ENCODE measurements at regions not wholly inside any gene's neighbourhood (a gene's known extent, or its start where the extent isn't known, plus 50 kb on each side); places are given as distances from the start of the nearest gene placed in this dataset.
"Not testable (repeated sequence)": the region's sequence is repeated elsewhere in the genome, so short reads cannot be mapped to it uniquely, and the experiment has no call there.

DNA sequence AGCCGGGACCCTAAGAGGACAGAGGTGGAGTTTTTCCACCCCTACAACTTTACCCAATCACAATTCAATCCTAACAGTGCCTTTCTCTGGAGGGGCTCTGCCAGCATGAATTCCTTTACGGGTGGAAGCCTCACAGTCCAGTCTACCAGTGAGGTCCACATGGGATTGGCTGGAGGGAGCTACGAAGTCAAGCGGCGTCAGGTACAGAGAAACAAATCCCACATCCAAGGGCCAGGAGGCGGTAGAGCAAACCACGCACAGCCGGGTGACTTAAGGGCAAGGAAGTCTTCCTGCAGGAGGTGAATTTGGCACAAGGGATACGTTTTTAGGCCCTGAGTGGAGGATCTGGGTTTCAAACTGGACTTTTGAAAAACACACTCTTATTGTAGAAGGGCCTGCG is 199.6 kb downstream of the UQCRFS1 start:
- DNase-seq (ENCODE audit: low spot score), result no peak

- peak; percentile 39 for DNase-seq (ENCODE audit: low spot score)
Measured at GRCh38 chr19:29012457-29012856, 200.5 kb downstream of the UQCRFS1 start.

DNA sequence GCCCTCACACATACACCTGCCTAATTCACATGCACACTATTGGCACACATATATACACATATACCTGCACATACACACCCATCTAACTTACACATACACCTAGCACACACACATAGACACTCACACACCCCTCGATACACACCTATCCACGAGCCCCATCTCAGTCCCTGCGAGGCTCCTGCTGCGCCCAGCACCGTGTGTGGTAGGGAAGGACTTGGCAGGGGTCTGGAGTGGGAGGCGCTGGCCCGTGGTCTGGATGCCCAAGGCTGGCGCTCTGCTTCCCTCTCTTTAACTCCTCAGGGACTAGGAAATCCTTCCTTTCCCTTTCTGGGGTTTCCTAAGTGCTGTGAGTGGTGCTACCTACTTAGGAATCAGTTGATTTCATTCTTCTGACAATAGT is 202.7 kb downstream of the UQCRFS1 start:
- DNase-seq (ENCODE audit: low spot score), result peak; percentile 84

GRCh38 chr19:29006057-29006735 is 206.8 kb downstream of the UQCRFS1 start:
- no peak for DNase-seq (ENCODE audit: low spot score)

- DNase-seq (ENCODE audit: low spot score), result no peak
Measured at GRCh38 chr19:29004796-29005195, 208.2 kb downstream of the UQCRFS1 start.

GRCh38 chr19:29003641-29004409 is 209.1 kb downstream of the UQCRFS1 start:
- peak; percentile 43 for DNase-seq (ENCODE audit: low spot score)

DNA sequence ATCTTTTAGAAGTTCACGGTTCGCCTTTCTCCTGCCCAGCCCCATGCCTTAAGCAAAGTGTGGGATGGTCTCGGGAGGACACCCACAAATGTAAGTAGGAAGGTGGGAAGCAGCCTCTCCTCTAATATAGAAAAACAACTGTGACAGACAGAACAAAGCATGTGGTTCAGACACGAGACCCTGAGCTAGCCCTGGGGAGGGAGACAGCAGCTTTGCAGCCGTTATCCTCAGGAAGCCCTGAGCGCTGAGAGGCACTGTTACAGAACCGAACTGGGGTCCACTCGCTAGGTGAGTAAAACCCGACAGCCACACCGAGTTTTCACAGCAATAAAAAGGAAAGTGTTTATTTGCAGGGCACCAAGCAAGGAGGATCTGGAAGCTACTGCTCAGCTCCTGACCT is 210.6 kb downstream of the UQCRFS1 start:
- DNase-seq (ENCODE audit: low spot score), result peak; percentile 47

GRCh38 chr19:29001597-29002245 is 211.2 kb downstream of the UQCRFS1 start:
- DNase-seq (ENCODE audit: low spot score), result no peak

- DNase-seq (ENCODE audit: low spot score), result peak; percentile 71
Measured at GRCh38 chr19:29001141-29001581, 211.8 kb downstream of the UQCRFS1 start.

GRCh38 chr19:28999724-29000433 is 213.1 kb downstream of the UQCRFS1 start:
- peak; percentile 86 for DNase-seq (ENCODE audit: low spot score)

- peak; percentile 37 for DNase-seq (ENCODE audit: low spot score)
Measured at GRCh38 chr19:28998974-28999373, 214.0 kb downstream of the UQCRFS1 start.

GRCh38 chr19:28997866-28998265 is 215.1 kb downstream of the UQCRFS1 start:
- DNase-seq (ENCODE audit: low spot score), result not testable (repeated sequence)

DNA sequence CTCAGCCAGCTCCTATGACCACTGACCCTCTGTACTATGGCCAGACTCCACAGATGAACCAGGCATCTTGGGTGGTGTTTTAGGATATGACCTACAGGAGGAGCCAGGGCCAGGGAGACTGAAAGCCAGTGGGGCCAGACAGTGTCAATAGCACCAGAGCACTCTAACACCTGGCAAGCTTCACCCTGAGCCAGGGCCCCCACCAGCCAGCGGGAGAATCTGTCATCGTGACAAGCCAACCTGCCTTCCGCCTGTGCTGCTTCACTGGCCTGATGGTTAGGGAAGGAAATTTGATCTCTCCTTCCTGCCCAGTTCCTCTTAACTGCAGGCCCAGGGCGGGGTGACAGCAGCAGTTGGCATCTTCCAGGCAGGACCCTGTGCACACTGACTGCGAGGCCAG is 222.4 kb downstream of the UQCRFS1 start:
- peak; percentile 86 for DNase-seq (ENCODE audit: low spot score)

DNA sequence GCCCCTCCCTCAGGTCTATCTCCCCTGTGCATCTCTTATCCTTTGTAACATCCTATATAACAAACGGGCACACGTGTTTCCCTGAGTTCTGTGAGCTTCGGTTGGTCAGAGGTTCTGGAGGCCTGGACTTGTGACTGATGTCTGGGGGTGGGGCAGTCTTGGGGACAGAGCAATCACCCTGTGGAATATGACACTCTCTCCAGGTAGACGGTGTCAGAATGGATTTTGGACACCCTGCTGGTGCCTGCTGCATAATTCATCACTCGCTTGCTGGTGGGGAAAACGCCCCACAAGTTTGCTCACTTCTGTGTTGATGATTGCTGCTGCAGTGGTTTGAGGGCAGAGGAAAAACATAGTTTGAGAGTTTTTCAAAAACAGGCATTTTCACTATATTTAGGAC is 223.2 kb downstream of the UQCRFS1 start:
- peak; percentile 43 for DNase-seq (ENCODE audit: low spot score)

- no peak for DNase-seq (ENCODE audit: low spot score)
Measured at GRCh38 chr19:28988066-28988465, 224.9 kb downstream of the UQCRFS1 start.

DNA sequence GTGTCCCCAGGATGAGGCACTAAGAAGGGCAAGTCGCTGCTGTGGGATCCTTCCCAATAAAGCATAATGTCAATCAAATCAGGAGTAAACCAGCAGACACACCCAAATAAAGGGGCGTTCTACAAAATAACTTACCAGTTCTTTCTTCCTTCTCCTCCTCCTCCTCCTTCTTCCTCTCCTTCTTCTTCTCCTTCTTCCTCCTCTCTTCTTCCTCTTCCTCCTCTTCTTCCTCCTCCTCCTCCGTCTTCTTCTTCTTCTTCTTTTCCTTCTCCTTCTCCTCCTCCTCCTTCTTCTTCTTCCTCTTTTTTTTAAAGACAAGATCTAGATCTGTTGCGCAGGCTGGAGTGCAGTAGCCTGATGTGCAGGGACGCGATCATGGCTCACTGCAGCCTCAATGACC is 225.8 kb downstream of the UQCRFS1 start:
- no peak for DNase-seq (ENCODE audit: low spot score)

DNA sequence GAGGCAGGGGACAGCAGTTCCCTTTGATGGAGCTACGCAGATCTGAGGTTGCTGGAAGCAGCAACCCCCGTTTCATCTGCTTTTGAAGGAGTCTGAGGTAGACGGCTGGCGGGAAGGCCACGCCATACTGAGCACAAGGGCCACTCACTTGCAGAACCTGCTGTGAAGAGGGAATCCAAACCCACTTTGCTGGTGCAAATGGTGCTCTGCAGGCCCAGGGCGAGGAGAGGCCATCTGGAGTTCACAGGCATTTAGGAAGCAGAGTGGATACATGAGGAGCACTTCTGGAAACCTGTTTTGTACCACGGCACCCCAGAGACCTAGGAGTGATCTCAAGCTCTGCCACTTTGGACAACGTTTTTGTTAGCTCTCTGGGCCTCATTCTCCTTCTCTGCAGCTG is 227.8 kb downstream of the UQCRFS1 start:
- no peak for DNase-seq (ENCODE audit: low spot score)

DNA sequence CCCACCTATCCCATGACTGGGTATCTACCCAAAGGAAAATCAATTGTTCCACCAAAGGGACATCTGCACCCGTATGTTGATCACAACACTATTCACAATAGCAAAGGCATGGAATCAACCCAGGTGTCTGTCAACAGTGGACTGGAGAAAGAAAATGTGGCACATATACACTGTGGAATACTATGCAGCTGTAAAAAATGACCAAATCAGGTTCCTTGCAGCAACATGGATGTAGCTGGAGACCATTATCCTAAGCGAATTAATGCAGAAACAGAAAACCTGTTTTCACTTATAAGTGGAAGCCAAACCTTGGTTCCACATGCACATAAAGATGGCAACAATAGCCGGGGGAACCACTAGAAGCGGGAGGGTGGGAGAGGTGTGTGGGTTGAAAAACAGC is 228.6 kb downstream of the UQCRFS1 start:
- DNase-seq (ENCODE audit: low spot score), result no peak

- DNase-seq (ENCODE audit: low spot score), result no peak
Measured at GRCh38 chr19:28983430-28983829, 229.5 kb downstream of the UQCRFS1 start.

DNA sequence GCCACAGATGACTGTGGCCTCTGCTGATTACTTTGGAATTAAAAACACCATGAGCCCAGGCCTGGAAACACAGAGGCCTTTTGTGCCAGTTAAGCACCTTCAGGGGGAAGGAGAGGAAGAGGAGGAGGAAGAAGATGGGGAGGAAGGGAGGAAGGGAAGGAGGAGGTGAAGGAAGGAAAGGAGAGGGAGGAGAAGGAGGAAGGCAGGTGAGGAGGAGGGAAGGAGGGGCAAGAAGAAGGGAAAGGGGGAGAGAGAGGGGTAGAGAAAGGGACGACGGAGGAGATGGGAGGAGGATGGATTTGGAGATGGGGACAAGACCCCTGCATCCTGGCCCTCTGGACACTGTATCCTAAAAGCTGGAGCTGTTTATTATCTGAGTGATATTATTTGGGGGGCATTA is 231.0 kb downstream of the UQCRFS1 start:
- DNase-seq (ENCODE audit: low spot score), result no peak

DNA sequence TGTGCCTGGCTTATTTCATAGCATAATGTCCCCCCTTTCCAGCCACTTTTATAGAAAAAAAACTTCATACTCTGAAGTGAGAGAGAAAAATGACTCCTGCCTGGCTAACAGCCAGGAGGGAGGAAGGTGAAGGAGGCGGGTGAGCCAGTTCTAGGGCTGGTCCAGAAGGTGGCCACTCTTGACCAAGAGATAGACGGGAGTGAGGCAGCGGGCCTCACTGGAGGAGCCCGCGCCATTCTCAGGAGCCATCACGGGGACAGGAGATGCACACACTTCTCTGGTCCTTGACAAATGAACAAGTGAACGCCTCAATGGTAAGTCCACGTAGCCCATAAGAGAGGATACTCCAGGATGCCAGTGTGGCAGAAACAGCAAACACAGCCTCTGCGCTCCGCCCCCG is 231.4 kb downstream of the UQCRFS1 start:
- DNase-seq (ENCODE audit: low spot score), result no peak
